ENCODE measurements at regions not wholly inside any gene's neighbourhood (a gene's known extent, or its start where the extent isn't known, plus 50 kb on each side); places are given as distances from the start of the nearest gene placed in this dataset.
A peak's percentile ranks its signal among the peaks of the same experiment; 100 is the strongest.

DNA sequence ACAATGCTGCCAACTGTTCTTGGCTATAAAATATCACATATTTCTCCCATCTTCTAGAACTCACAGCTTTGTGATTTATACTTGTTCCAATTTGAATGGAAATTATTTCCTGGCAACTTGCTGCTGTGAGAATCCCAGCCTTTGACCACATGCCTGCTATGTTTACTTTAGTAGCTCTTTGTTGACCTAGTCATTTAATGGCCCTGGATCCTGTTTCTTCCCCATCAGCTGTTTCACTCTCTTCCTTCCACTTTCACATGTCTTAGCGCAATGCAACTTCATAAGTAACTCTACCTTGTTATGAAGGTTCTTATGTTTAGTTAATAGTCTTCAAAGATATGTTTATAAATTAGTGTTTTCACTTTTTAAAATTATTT is 1973.6 kb upstream of the AGA start:
- in situ Hi-C loops (cut with HindIII; ENCODE audit: low sequenced_read_pairs) = no loop called here
- H3K4me3 ChIP-seq (ENCODE audit: low read depth, low read length) = no peak overlapping the region
- TF ChIP-seq CTCF (IDR thresholded peaks at IDR 0.05; ENCODE audit: low read depth, low read length) = no peak
- DNase-seq (ENCODE audit: low read depth, low spot score) = peak; percentile 39

DNA sequence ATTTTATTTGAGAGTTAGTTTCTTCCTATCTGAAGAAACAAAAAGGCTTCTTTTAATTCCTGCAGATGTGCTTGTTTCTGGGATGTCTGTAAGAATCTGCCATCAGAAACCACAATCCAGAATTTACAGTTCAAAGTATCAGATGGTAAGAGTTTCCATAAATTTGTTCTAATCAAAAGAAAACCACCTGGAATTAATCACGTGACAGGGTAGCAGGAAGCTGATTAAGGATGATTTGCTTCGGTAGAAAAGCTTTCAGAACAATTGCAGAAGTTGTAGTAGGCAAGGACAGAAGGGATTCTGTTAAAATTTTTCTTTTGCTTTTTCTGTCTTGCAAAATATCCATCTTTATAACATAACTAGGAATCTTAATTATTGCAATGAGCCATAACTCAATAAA is 1975.1 kb upstream of the AGA start:
- H3K4me3 ChIP-seq (ENCODE audit: low read depth, low read length) = no peak overlapping the region
- TF ChIP-seq CTCF (IDR thresholded peaks at IDR 0.05; ENCODE audit: low read depth, low read length) = no peak
- no peak for DNase-seq (ENCODE audit: low read depth, low spot score)
- in situ Hi-C loops (cut with HindIII; ENCODE audit: low sequenced_read_pairs) = no loop called here

DNA sequence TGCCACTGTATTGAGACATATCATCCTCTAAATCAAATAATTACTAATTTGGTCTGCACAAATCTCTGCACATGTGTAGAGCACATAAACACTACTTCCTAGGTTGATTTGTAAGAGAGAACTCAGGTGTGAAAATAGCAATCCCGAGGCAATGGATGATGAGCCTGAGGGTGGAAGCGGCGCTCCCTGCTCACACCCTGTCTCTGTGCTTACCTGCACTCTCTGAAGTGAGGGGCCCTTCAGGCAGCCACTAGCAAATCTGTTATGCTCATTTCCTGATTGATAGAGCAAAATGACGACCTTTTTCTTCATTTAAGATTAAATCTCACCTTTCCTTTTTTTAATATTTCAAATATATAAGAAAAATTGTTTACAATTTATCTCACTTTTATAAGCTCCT is 1995.7 kb upstream of the AGA start:
- in situ Hi-C loops (cut with HindIII; ENCODE audit: low sequenced_read_pairs) = no loop called here

DNA sequence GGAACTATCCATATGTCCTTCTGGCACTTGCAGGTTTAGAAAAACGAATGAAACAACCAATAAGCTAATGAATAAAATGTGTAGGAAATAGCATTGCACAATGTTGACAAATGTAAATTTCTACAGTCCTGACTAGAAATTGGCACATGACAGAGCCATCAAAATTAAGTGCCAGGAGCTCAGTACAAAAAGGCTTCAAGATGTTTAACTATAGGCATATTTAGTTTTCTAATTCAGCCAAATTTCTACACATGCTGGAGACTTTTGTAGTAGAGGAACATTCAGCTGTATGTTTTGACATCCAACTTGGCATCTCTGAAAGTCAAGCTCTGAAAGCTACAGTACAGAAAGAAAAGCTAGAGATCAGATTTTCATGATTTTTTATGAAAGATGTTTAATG is 1999.4 kb upstream of the AGA start:
- no peak overlapping the region for H3K4me3 ChIP-seq (ENCODE audit: low read depth, low read length)
- in situ Hi-C loops (cut with HindIII; ENCODE audit: low sequenced_read_pairs) = no loop called here
- no peak for TF ChIP-seq CTCF (IDR thresholded peaks at IDR 0.05; ENCODE audit: low read depth, low read length)

More for the DNA sequence above, 1995.7 kb upstream of the AGA start:
- H3K4me3 ChIP-seq (ENCODE audit: low read depth, low read length) = no peak overlapping the region
- DNase-seq (ENCODE audit: low read depth, low spot score) = no peak
- TF ChIP-seq CTCF (IDR thresholded peaks at IDR 0.05; ENCODE audit: low read depth, low read length) = no peak

DNA sequence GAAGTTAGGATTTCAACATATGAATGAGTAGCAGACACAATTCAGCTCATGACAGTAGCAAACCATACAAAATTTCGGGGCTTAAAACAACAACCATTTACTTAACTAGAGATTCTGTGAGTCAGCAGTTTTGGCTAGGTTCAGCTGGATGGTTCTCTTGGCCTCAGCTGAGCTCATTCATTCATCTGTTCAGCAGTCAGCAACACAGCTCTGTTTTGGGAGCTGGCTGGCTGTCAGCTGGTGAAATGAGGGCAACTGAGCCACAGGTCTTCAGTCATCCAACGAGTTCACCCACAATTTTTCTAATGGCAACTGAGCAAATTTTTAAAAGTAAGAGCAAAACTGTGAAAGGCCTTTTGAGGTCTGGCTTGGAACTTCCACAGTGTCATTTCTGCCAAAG is 2005.1 kb upstream of the AGA start:
- no peak overlapping the region for H3K4me3 ChIP-seq (ENCODE audit: low read depth, low read length)
- in situ Hi-C loops (cut with HindIII; ENCODE audit: low sequenced_read_pairs) = no loop called here
- peak; percentile 86 for DNase-seq (ENCODE audit: low read depth, low spot score)
- no peak for TF ChIP-seq CTCF (IDR thresholded peaks at IDR 0.05; ENCODE audit: low read depth, low read length)

More for the DNA sequence above, 1999.4 kb upstream of the AGA start:
- DNase-seq (ENCODE audit: low read depth, low spot score) = no peak

DNA sequence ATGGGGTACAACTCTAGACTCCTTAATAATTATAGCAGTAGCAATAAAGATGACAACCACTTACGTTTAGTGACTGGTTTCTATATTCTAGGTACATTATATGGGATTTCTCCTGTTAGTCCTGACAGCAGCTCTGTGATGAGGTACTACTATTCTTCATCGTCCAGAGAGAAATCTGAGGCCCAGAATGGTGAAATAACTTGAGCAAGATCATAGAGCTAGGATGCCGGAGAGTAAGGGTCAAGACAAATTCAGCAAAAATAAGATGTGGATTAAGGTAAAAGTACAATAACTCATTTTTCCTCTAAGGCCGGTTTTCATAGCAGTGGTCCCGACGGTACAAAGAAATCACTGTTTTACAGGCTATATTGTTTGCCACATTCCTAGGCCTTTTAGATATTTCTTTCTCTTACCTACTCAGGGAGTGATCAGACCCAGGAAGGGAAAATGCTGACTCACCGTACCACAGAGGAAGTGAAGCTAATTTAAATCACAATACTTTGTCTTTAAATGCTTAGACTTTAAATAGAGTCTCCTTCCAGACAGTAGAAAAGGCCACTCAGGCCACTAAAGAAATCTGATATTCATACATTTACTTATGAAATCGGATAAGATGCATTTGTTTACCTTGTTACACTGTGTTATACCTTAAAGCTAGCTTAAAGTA is 2023.0 kb upstream of the AGA start:
- no peak overlapping the region for H3K4me3 ChIP-seq (ENCODE audit: low read depth, low read length)
- no peak for TF ChIP-seq CTCF (IDR thresholded peaks at IDR 0.05; ENCODE audit: low read depth, low read length)
- in situ Hi-C loops (cut with HindIII; ENCODE audit: low sequenced_read_pairs) = no loop called here
- DNase-seq (ENCODE audit: low read depth, low spot score) = peak; percentile 74

Measured in astrocyte of the spinal cord (primary cell).